Osteocyte (in vitro differentiated cells): ENCODE measurements at regions not wholly inside any gene's neighbourhood (a gene's known extent, or its start where the extent isn't known, plus 50 kb on each side); places are given as distances from the start of the nearest gene placed in this dataset.

ENCODE experiments used
- DNase-seq: peaks from one replicate; pipeline ENCODE4 v3.0.0; 2021; ENCODE audit warnings: mixed read lengths; ENCODE audit not compliant: unreplicated experiment; ENCODE audit errors: extremely low spot score
- H3K27ac Mint-ChIP-seq: one replicate; pipeline ENCODE4 v1.8.0; 2021; ENCODE audit warnings: mild to moderate bottlenecking, mixed read lengths; ENCODE audit not compliant: unreplicated experiment
- H3K27me3 Mint-ChIP-seq: one replicate; pipeline ENCODE4 v1.8.0; 2021; ENCODE audit warnings: mixed read lengths; ENCODE audit not compliant: unreplicated experiment
- H3K36me3 Mint-ChIP-seq: one replicate; pipeline ENCODE4 v1.8.0; 2021; ENCODE audit warnings: mixed read lengths; ENCODE audit not compliant: unreplicated experiment
- H3K4me1 Mint-ChIP-seq: one replicate; pipeline ENCODE4 v1.8.0; 2021; ENCODE audit warnings: mixed read lengths; ENCODE audit not compliant: unreplicated experiment
- H3K4me3 Mint-ChIP-seq: one replicate; pipeline ENCODE4 v1.8.0; 2021; ENCODE audit warnings: mild to moderate bottlenecking, moderate library complexity, mixed read lengths; ENCODE audit not compliant: unreplicated experiment
- H3K9me3 Mint-ChIP-seq: one replicate; pipeline ENCODE4 v1.8.0; 2021; ENCODE audit warnings: mixed read lengths; ENCODE audit not compliant: unreplicated experiment
- CTCF ChIP-seq: fragments of 200-600 bp; sonication (generic); IDR thresholded peaks from 2 replicates; pipeline ENCODE4 v1.5.0; 2021; ENCODE audit warnings: antibody characterized with exemption, mild to moderate bottlenecking, moderate library complexity

- peaks cover 5% of the 10 kb centered on the region for H3K27me3 Mint-ChIP-seq
- no peaks in the 10 kb centered on the region for H3K9me3 Mint-ChIP-seq
- no peaks in the 10 kb centered on the region for H3K36me3 Mint-ChIP-seq
- H3K4me3 Mint-ChIP-seq, result no peak overlapping the region
- no peak overlapping the region for H3K27ac Mint-ChIP-seq
- no peak for TF ChIP-seq CTCF
- H3K4me1 Mint-ChIP-seq, result no peaks in the 10 kb centered on the region
- DNase-seq, result no peak
Measured at GRCh38 chr7:69032848-69033247, 565.4 kb upstream of the AUTS2 start.

GRCh38 chr7:69035826-69036225 lies 562.4 kb upstream of the AUTS2 start:
- DNase-seq, result no peak
- Mint-ChIP-seq H3K27me3 (peaks cover 14% of the 10 kb centered on the region), H3K9me3 (no peaks in the 10 kb centered on the region), H3K4me1 (no peaks in the 10 kb centered on the region), H3K36me3 (no peaks in the 10 kb centered on the region), H3K4me3 (no peak overlapping the region), H3K27ac (no peak overlapping the region)
- no peak for TF ChIP-seq CTCF

GRCh38 chr7:69036301-69036700 lies 562.0 kb upstream of the AUTS2 start:
- peaks cover 14% of the 10 kb centered on the region for H3K27me3 Mint-ChIP-seq
- DNase-seq, result no peak
- no peaks in the 10 kb centered on the region for H3K9me3 Mint-ChIP-seq
- H3K4me3 Mint-ChIP-seq, result no peak overlapping the region
- TF ChIP-seq CTCF, result no peak
- H3K4me1 Mint-ChIP-seq, result no peaks in the 10 kb centered on the region
- H3K36me3 Mint-ChIP-seq, result no peaks in the 10 kb centered on the region
- H3K27ac Mint-ChIP-seq, result no peak overlapping the region

GRCh38 chr7:69038915-69039314 lies 559.4 kb upstream of the AUTS2 start:
- H3K27ac Mint-ChIP-seq, result no peak overlapping the region
- no peak for TF ChIP-seq CTCF
- no peaks in the 10 kb centered on the region for H3K4me1 Mint-ChIP-seq
- H3K4me3 Mint-ChIP-seq, result no peak overlapping the region
- H3K9me3 Mint-ChIP-seq, result peaks cover 5% of the 10 kb centered on the region
- no peak for DNase-seq
- H3K27me3 Mint-ChIP-seq, result peaks cover 14% of the 10 kb centered on the region
- H3K36me3 Mint-ChIP-seq, result no peaks in the 10 kb centered on the region

GRCh38 chr7:69042138-69042537 lies 556.1 kb upstream of the AUTS2 start:
- TF ChIP-seq CTCF, result no peak
- Mint-ChIP-seq H3K36me3 (peaks cover 2% of the 10 kb centered on the region), H3K27me3 (peaks cover 10% of the 10 kb centered on the region), H3K4me1 (no peaks in the 10 kb centered on the region), H3K27ac (no peak overlapping the region), H3K9me3 (peaks cover 9% of the 10 kb centered on the region), H3K4me3 (no peak overlapping the region)
- DNase-seq, result no peak
